Neural crest cell (in vitro differentiated cells): ENCODE measurements at regions not wholly inside any gene's neighbourhood (a gene's known extent, or its start where the extent isn't known, plus 50 kb on each side); places are given as distances from the start of the nearest gene placed in this dataset.

Experiments
- DNase-seq: peaks from one replicate; pipeline ENCODE4 v3.0.0; 2021; ENCODE audit warnings: low read depth, mixed read lengths, low spot score
- H3K27ac Mint-ChIP-seq: one replicate; pipeline ENCODE4 v1.8.0; 2021; ENCODE audit warnings: mild to moderate bottlenecking, mixed read lengths; ENCODE audit not compliant: unreplicated experiment
- H3K27me3 Mint-ChIP-seq: 2 replicates; pipeline ENCODE4 v1.8.0; 2021; ENCODE audit warnings: low read depth, mild to moderate bottlenecking, mixed read lengths
- H3K36me3 Mint-ChIP-seq: 2 replicates; pipeline ENCODE4 v1.8.0; 2021; ENCODE audit warnings: low read depth, mild to moderate bottlenecking, mixed read lengths
- H3K4me1 Mint-ChIP-seq: 2 replicates; pipeline ENCODE4 v1.8.0; 2021; ENCODE audit warnings: mixed read lengths
- H3K4me3 Mint-ChIP-seq: one replicate; pipeline ENCODE4 v1.8.0; 2021; ENCODE audit warnings: mild to moderate bottlenecking, mixed read lengths
- H3K9me3 Mint-ChIP-seq: 2 replicates; pipeline ENCODE4 v1.8.0; 2021; ENCODE audit warnings: mixed read lengths
- CTCF ChIP-seq: fragments of 200-600 bp; sonication (generic); conservative IDR thresholded peaks from 2 replicates; pipeline ENCODE4 v1.5.0; 2021; ENCODE audit warnings: antibody characterized with exemption, mild to moderate bottlenecking

DNA sequence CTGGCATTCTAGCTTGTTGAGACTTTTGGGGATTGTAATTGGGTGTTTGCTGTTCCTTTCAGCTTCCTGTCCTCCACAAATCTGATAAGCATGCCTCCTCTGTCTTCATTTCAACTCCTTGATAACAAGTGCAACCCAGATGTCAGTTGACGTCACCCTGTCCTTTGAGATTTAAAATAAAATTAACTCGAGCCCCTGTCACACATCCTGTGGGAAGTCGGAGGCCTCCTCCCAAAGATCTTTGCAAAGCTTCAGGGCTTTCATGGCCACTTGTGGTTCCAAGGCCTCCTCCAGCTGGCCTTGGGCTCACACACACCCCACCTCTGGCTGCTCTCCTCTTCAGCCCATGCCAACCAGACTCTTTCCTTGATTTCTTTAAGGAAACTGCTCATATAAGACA is 69.9 kb upstream of the ITGA6 start:
- Mint-ChIP-seq H3K4me1 (peaks cover 6% of the 10 kb centered on the region), H3K4me3 (no peak overlapping the region), H3K36me3 (no peaks in the 10 kb centered on the region), H3K27me3 (no peaks in the 10 kb centered on the region), H3K9me3 (no peaks in the 10 kb centered on the region), H3K27ac (no peak overlapping the region)
- no peak for DNase-seq
- TF ChIP-seq CTCF: no peak

DNA sequence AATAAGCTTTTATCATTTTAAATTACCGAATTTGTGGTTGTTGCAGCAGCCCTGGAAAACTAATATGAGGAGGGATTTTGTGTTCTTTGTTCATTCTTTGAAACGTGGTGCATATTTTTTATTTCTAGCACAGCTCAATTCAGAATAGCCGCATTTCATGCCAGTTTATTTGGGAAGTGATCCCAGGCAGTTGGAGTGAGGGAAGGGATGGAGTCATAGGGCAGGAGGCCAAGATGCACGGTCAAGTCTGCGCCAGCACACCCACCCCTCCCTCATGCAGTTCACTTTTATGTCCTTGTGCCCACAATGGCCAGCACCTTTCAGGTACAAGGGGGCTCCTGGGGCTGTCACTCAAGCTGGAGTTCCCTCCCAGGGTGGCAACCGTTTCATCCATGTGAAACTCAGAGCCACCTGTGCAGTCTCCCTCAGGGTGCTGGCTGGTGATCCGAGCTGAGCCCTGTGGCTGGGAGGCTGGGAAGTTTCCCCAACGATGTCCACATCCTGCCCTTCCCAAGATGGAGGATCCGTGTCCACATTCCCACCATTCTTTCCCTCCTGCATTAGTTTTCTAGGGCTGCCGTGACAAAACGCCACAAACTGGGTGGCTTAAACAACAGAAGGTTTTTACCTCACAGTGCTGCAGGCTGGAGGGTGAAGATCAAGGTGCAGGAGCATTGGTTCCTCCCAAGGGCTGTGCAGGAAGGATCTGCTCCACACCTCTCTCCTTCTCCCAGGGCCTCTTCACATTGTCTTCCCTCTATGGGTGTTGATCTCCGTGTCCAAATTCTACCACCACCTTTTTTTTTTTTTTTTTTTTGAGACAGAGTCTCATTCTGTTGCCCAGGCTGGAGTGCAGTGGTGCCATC is 68.5 kb upstream of the ITGA6 start:
- no peaks in the 10 kb centered on the region for H3K9me3 Mint-ChIP-seq

DNA sequence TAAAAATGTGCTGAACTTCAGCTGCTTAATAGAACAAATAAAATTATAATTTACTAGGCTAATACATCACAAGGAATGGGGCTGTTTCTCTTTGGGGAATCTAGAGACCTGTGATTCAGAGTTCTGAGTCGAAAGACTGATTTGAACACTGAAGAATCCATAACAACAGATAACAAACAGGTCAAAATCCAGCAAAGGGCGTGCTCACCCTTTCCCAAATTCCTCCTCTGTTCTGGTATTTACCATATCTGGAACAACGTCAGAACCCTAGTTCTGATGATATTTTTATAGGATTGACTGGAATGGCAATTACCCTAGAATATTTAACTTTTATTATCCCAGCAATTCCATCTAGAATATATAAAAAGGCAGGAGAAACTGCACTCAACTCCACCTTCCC is 66.0 kb upstream of the ITGA6 start:
- Mint-ChIP-seq H3K36me3 (no peaks in the 10 kb centered on the region), H3K4me1 (peaks cover 15% of the 10 kb centered on the region), H3K27ac (no peak overlapping the region), H3K9me3 (peaks cover 10% of the 10 kb centered on the region), H3K4me3 (no peak overlapping the region), H3K27me3 (no peaks in the 10 kb centered on the region)
- no peak for TF ChIP-seq CTCF
- DNase-seq: no peak

More for the DNA sequence above, 68.5 kb upstream of the ITGA6 start:
- Mint-ChIP-seq H3K4me3 (no peak overlapping the region), H3K27ac (no peak overlapping the region), H3K4me1 (peaks cover 6% of the 10 kb centered on the region), H3K36me3 (no peaks in the 10 kb centered on the region), H3K27me3 (no peaks in the 10 kb centered on the region)
- no peak for DNase-seq
- no peak for TF ChIP-seq CTCF

DNA sequence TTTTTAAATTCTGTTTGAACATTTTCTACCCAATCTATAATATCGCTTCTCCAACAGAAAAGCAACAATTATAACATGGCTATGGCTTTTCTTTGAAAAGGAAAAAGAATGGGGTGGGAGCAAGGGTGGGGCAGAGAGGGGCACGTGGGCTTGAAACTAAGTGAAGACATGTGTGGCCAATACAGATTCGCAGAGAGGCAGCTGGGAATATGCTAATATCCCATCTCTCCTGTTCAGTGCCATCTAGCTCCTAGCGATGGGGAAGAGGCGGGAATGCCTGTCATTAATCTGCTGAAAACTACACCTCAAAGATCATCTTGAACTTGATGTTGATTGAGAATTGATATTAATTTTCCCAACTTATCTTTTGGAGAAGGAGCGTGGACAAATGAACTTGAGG is 65.5 kb upstream of the ITGA6 start:
- Mint-ChIP-seq H3K4me1 (peaks cover 15% of the 10 kb centered on the region), H3K27ac (no peak overlapping the region), H3K4me3 (no peak overlapping the region), H3K36me3 (no peaks in the 10 kb centered on the region), H3K27me3 (no peaks in the 10 kb centered on the region), H3K9me3 (peaks cover 10% of the 10 kb centered on the region)
- DNase-seq: no peak
- no peak for TF ChIP-seq CTCF

DNA sequence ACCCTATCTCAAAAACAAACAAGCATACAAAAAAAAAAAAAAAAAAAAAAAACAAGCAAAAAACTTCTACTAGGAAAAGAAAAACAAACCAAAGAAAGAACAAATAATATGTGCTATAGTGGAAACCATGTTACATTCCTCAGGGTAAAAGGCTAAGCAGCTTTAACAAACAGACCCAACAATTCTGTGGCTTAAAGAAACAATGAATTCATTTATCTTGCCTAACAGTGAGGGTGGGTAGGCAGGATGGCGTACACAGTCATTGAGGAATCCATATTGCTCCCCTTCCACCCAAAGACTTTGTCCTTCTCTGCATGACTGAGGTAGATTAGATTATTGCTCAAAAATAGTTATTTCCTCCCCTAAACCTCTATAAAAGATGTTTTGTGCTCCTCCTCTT is 63.1 kb upstream of the ITGA6 start:
- no peak overlapping the region for H3K27ac Mint-ChIP-seq
- no peak for TF ChIP-seq CTCF

More for the DNA sequence above, 63.1 kb upstream of the ITGA6 start:
- no peak for DNase-seq
- peaks cover 9% of the 10 kb centered on the region for H3K4me1 Mint-ChIP-seq
- H3K4me3 Mint-ChIP-seq: no peak overlapping the region
- H3K36me3 Mint-ChIP-seq: peaks cover 5% of the 10 kb centered on the region
- H3K27me3 Mint-ChIP-seq: no peaks in the 10 kb centered on the region
- H3K9me3 Mint-ChIP-seq: peaks cover 20% of the 10 kb centered on the region
